GM06990 (cell line): ENCODE measurements at regions not wholly inside any gene's neighbourhood (a gene's known extent, or its start where the extent isn't known, plus 50 kb on each side); places are given as distances from the start of the nearest gene placed in this dataset.
"Not testable (repeated sequence)": the region's sequence is repeated elsewhere in the genome, so short reads cannot be mapped to it uniquely, and the experiment has no call there.

ENCODE experiments used
- DNase-seq: peaks from one replicate; pipeline ENCODE4 v3.0.0-alpha.2; 2011; ENCODE audit not compliant: insufficient read length; ENCODE audit errors: extremely low read depth
- H3K27me3 ChIP-seq: replicated peaks from 2 replicates; pipeline ENCODE4 v1.6.0; 2011; ENCODE audit warnings: low read length; ENCODE audit not compliant: control insufficient read depth, insufficient read depth
- H3K36me3 ChIP-seq: 2 replicates; pipeline ENCODE4 v1.5.1; 2011; ENCODE audit warnings: low read length; ENCODE audit not compliant: control insufficient read depth, insufficient read depth
- H3K4me3 ChIP-seq: replicated peaks from 2 replicates; pipeline ENCODE4 v1.5.1; 2011; ENCODE audit warnings: low read depth, mild to moderate bottlenecking, control low read depth, low read length
- TF ChIP-seq, protein P1 (sequence below): IDR thresholded peaks from 2 replicates; pipeline ENCODE4 v1.5.1; 2011; ENCODE audit warnings: low read length, control low read depth, mild to moderate bottlenecking, inconsistent platforms; ENCODE audit not compliant: insufficient read depth, poor library complexity, severe bottlenecking

GRCh38 chr2:194301946-194302345, 1355.1 kb upstream of the SLC39A10 start:
- TF ChIP-seq, protein P1, sequence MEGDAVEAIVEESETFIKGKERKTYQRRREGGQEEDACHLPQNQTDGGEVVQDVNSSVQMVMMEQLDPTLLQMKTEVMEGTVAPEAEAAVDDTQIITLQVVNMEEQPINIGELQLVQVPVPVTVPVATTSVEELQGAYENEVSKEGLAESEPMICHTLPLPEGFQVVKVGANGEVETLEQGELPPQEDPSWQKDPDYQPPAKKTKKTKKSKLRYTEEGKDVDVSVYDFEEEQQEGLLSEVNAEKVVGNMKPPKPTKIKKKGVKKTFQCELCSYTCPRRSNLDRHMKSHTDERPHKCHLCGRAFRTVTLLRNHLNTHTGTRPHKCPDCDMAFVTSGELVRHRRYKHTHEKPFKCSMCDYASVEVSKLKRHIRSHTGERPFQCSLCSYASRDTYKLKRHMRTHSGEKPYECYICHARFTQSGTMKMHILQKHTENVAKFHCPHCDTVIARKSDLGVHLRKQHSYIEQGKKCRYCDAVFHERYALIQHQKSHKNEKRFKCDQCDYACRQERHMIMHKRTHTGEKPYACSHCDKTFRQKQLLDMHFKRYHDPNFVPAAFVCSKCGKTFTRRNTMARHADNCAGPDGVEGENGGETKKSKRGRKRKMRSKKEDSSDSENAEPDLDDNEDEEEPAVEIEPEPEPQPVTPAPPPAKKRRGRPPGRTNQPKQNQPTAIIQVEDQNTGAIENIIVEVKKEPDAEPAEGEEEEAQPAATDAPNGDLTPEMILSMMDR, result no peak
- no peaks in the 10 kb centered on the region for H3K36me3 ChIP-seq
- H3K27me3 ChIP-seq, result no peaks in the 10 kb centered on the region
- H3K4me3 ChIP-seq, result no peak overlapping the region
- no peak for DNase-seq

DNA sequence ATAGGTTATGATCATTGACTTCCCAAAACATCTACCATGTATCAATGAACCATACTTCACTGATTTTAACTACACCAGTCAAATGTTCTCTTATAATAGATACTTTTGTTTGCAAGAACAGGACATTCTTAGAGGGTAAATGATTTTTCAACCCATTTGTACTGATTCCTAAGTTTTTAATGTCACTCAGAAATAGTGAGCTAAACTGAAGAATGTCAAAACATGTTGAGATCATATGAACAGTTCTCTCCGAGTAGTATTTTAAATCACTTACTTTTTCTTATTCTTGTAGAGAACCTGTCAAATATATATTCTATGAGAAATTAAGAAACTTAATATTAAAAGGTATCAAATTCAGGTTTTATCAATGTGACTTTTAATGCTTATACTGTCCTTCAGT, 1362.9 kb upstream of the SLC39A10 start:
- TF ChIP-seq, protein P1, result no peak
- no peak overlapping the region for H3K4me3 ChIP-seq
- H3K27me3 ChIP-seq, result no peaks in the 10 kb centered on the region
- no peaks in the 10 kb centered on the region for H3K36me3 ChIP-seq
- DNase-seq, result no peak

DNA sequence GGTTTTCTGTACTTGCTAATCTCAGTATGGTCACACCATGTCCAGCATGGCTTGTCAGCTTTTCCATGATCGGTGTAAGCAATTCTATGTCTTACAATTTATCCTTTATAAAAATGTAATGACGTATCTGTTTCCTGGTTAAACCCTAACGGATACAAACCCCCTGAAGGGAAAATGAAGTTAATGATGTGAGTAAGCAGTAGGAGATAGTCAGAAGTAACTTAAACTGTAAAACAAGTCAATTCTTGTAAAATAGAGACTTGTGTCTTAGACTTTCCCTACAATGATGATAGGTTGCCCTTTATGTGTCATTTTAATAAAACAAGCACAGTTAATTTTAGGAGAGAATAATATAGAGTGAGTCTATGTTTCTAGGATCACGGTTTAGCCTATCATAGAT, 1365.9 kb upstream of the SLC39A10 start:
- no peaks in the 10 kb centered on the region for H3K27me3 ChIP-seq
- no peak for DNase-seq
- TF ChIP-seq, protein P1, result no peak
- no peaks in the 10 kb centered on the region for H3K36me3 ChIP-seq
- H3K4me3 ChIP-seq, result no peak overlapping the region

DNA sequence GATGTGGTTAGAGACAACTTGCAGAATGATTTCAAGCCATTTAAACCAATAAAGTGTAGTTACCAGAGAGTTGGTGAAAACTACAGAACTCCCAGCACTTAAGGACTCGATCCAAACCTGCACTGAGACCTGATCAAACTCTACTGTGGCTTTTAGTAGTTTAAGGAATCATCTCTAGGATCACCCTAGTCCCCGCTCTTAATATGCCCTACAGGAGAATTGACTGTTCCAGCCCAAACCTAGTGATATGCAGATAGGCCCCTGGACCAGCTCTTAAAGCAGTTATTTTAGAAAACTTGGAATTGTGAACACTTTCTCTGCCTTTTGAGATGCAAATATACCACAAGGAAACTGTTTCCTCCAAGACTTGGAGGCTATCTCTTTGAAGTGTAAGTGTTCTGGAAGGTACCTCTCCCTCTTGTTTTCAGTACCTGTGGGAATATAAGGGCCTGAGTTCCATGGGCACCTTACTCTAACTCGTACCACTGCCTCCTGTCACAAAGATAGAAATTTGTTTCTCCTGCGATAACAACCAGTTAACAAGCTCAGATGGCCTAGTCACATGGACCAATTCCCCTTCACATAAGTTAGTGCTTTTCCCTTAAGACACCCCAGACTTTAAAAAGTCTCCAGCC, 1367.2 kb upstream of the SLC39A10 start:
- H3K36me3 ChIP-seq, result no peaks in the 10 kb centered on the region
- TF ChIP-seq, protein P1, result no peak
- no peaks in the 10 kb centered on the region for H3K27me3 ChIP-seq
- DNase-seq, result no peak
- H3K4me3 ChIP-seq, result no peak overlapping the region

GRCh38 chr2:194276667-194277066, 1380.4 kb upstream of the SLC39A10 start:
- DNase-seq, H3K27me3 ChIP-seq, H3K36me3 ChIP-seq, H3K4me3 ChIP-seq: not testable (repeated sequence)

- no peaks in the 10 kb centered on the region for H3K36me3 ChIP-seq
- H3K4me3 ChIP-seq, result no peak overlapping the region
- TF ChIP-seq, protein P1, result no peak
- no peaks in the 10 kb centered on the region for H3K27me3 ChIP-seq
- DNase-seq, result no peak
Measured at GRCh38 chr2:194271293-194271961, 1385.6 kb upstream of the SLC39A10 start.
